Neural progenitor cell (in vitro differentiated cells): ENCODE measurements at regions not wholly inside any gene's neighbourhood (a gene's known extent, or its start where the extent isn't known, plus 50 kb on each side); places are given as distances from the start of the nearest gene placed in this dataset.

Experiments used
- DNase-seq: peaks from one replicate; pipeline ENCODE4 v3.0.0-alpha.2; 2016; ENCODE audit warnings: low spot score
- H2AFZ ChIP-seq: fragments of 200-600 bp; sonication (generic); replicated peaks from 2 replicates; pipeline ENCODE4 v1.6.1; 2016; ENCODE audit warnings: antibody characterized with exemption
- H3F3A ChIP-seq: fragments of 200-600 bp; sonication (generic); 2 replicates; pipeline ENCODE4 v1.6.1; 2016; ENCODE audit warnings: antibody characterized with exemption, low read depth
- H3K27ac ChIP-seq: fragments of 200-600 bp; sonication (generic); 2 replicates; pipeline ENCODE4 v1.5.1; 2016; ENCODE audit warnings: mild to moderate bottlenecking
- H3K27me3 ChIP-seq: fragments of 200-600 bp; sonication (generic); 2 replicates; pipeline ENCODE4 v1.6.1; 2016; ENCODE audit warnings: mild to moderate bottlenecking, moderate library complexity
- H3K36me3 ChIP-seq: fragments of 200-600 bp; sonication (generic); 2 replicates; pipeline ENCODE4 v1.5.1; 2016
- H3K4me1 ChIP-seq: fragments of 200-600 bp; sonication (generic); 2 replicates; pipeline ENCODE4 v1.6.1; 2016; ENCODE audit warnings: mixed run types
- H3K4me2 ChIP-seq: fragments of 200-600 bp; sonication (generic); 2 replicates; pipeline ENCODE4 v1.6.1; 2016
- H3K4me3 ChIP-seq: fragments of 200-600 bp; sonication (generic); 2 replicates; pipeline ENCODE4 v1.5.1; 2016
- H3K79me2 ChIP-seq: fragments of 200-600 bp; sonication (generic); 2 replicates; pipeline ENCODE4 v1.6.1; 2016; ENCODE audit warnings: low read depth
- H3K9ac ChIP-seq: fragments of 200-600 bp; sonication (generic); 2 replicates; pipeline ENCODE4 v1.6.1; 2016
- H3K9me3 ChIP-seq: fragments of 200-600 bp; sonication (generic); 2 replicates; pipeline ENCODE4 v1.5.1; 2016; ENCODE audit warnings: low read depth
- H4K20me1 ChIP-seq: fragments of 200-600 bp; sonication (generic); 2 replicates; pipeline ENCODE4 v1.6.1; 2016; ENCODE audit warnings: low read depth
- H3K27ac Mint-ChIP-seq: 3 replicates; pipeline ENCODE4 v1.8.0; 2021; ENCODE audit warnings: mixed read lengths
- H3K27me3 Mint-ChIP-seq: 2 replicates; pipeline ENCODE4 v1.8.0; 2022; ENCODE audit warnings: low read depth, mild to moderate bottlenecking, inconsistent platforms, moderate library complexity, mixed read lengths; ENCODE audit not compliant: insufficient read depth
- H3K36me3 Mint-ChIP-seq: 3 replicates; pipeline ENCODE4 v1.8.0; 2021; ENCODE audit warnings: mixed read lengths
- H3K4me1 Mint-ChIP-seq: 3 replicates; pipeline ENCODE4 v1.8.0; 2021; ENCODE audit warnings: mixed read lengths
- H3K4me3 Mint-ChIP-seq: 3 replicates; pipeline ENCODE4 v1.8.0; 2021; ENCODE audit warnings: mild to moderate bottlenecking, moderate library complexity, mixed read lengths
- H3K9me3 Mint-ChIP-seq: 3 replicates; pipeline ENCODE4 v1.8.0; 2020; ENCODE audit warnings: mixed read lengths
- EZH2 ChIP-seq: fragments of 200-600 bp; sonication (generic); IDR thresholded peaks from 2 replicates; pipeline ENCODE4 v1.6.1; 2017; ENCODE audit warnings: antibody characterized with exemption, mild to moderate bottlenecking, moderate library complexity
- EZH2phosphoT487 ChIP-seq: fragments of 200-600 bp; sonication (generic); IDR thresholded peaks from 2 replicates; pipeline ENCODE4 v1.6.1; 2017; ENCODE audit warnings: antibody characterized with exemption
- TF ChIP-seq, protein P1 (sequence below): fragments of 200-600 bp; sonication (generic); IDR thresholded peaks from 2 replicates; pipeline ENCODE4 v1.5.1; 2017; ENCODE audit warnings: antibody characterized with exemption, mild to moderate bottlenecking

DNA sequence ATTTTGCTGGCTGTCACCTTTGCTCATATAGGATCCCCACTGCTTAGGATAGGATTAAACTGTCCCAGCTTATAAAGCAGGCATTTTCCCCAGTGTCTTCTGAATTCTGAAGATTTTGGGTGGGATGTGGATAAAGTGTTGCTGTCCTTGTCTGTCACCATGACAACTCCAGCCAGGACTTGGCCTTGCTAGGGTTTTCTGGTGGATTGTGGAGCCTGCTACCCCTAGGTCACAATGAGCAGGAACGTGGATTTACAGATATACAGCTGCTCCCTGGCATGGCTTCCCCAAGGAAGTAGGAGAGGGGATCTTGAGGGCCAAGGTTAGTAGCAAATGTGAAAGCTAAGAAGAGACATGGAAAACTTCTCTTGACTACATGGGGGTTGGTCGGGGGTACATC lies 220.7 kb downstream of the WDR11 start:
- Histone ChIP-seq H3K36me3 (no peaks in the 10 kb centered on the region), H2AFZ (no peak overlapping the region), H3K79me2 (no peaks in the 10 kb centered on the region), H3F3A (no peaks in the 10 kb centered on the region), H4K20me1 (no peaks in the 10 kb centered on the region), H3K4me1 (peaks cover 17% of the 10 kb centered on the region), H3K9ac (no peak overlapping the region), H3K27ac (no peak overlapping the region), H3K4me2 (no peak overlapping the region), H3K27me3 (no peaks in the 10 kb centered on the region), H3K9me3 (no peaks in the 10 kb centered on the region), H3K4me3 (no peak overlapping the region)
- Mint-ChIP-seq H3K4me1 (peaks cover 27% of the 10 kb centered on the region), H3K9me3 (peaks cover 3% of the 10 kb centered on the region), H3K27me3 (peaks cover 9% of the 10 kb centered on the region), H3K4me3 (no peak overlapping the region), H3K36me3 (peaks cover 2% of the 10 kb centered on the region), H3K27ac (peak overlapping the region; percentile 52)
- no peak for DNase-seq
- TF ChIP-seq EZH2 (no peak), EZH2phosphoT487 (no peak)
- TF ChIP-seq, protein P1, sequence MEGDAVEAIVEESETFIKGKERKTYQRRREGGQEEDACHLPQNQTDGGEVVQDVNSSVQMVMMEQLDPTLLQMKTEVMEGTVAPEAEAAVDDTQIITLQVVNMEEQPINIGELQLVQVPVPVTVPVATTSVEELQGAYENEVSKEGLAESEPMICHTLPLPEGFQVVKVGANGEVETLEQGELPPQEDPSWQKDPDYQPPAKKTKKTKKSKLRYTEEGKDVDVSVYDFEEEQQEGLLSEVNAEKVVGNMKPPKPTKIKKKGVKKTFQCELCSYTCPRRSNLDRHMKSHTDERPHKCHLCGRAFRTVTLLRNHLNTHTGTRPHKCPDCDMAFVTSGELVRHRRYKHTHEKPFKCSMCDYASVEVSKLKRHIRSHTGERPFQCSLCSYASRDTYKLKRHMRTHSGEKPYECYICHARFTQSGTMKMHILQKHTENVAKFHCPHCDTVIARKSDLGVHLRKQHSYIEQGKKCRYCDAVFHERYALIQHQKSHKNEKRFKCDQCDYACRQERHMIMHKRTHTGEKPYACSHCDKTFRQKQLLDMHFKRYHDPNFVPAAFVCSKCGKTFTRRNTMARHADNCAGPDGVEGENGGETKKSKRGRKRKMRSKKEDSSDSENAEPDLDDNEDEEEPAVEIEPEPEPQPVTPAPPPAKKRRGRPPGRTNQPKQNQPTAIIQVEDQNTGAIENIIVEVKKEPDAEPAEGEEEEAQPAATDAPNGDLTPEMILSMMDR = no peak

DNA sequence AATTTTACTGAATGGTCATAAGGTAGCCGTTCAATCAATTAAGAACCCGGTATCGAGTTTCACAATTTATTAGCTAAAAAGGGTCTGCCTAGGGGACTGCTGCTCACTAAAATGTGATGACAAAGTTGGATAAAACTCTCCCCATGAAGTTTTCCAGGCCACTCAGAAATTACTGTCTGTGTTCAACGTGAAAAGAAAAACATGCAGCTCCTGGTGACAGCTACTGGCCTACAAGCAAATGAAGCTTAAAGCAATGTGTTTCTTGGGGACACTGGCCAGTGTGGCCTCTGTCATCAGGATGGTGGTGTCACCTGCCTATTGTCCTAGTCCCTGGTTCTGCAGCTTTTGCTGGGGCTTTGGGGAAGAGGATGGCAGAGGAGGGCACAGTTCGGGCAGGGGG lies 222.6 kb downstream of the WDR11 start:
- DNase-seq = no peak
- Histone ChIP-seq H2AFZ (no peak overlapping the region), H3K79me2 (no peaks in the 10 kb centered on the region), H3K9ac (no peak overlapping the region), H4K20me1 (no peaks in the 10 kb centered on the region), H3F3A (no peaks in the 10 kb centered on the region), H3K27me3 (no peaks in the 10 kb centered on the region), H3K4me2 (no peak overlapping the region), H3K36me3 (no peaks in the 10 kb centered on the region), H3K4me1 (peaks cover 23% of the 10 kb centered on the region), H3K27ac (no peak overlapping the region), H3K4me3 (no peak overlapping the region), H3K9me3 (no peaks in the 10 kb centered on the region)
- H3K27ac Mint-ChIP-seq = no peak overlapping the region
- H3K9me3 Mint-ChIP-seq = no peaks in the 10 kb centered on the region
- peaks cover 9% of the 10 kb centered on the region for H3K27me3 Mint-ChIP-seq
- TF ChIP-seq, protein P1 = no peak
- TF ChIP-seq EZH2phosphoT487 = no peak
- no peak for TF ChIP-seq EZH2
- H3K4me1 Mint-ChIP-seq = peaks cover 38% of the 10 kb centered on the region
- no peaks in the 10 kb centered on the region for H3K36me3 Mint-ChIP-seq
- no peak overlapping the region for H3K4me3 Mint-ChIP-seq

DNA sequence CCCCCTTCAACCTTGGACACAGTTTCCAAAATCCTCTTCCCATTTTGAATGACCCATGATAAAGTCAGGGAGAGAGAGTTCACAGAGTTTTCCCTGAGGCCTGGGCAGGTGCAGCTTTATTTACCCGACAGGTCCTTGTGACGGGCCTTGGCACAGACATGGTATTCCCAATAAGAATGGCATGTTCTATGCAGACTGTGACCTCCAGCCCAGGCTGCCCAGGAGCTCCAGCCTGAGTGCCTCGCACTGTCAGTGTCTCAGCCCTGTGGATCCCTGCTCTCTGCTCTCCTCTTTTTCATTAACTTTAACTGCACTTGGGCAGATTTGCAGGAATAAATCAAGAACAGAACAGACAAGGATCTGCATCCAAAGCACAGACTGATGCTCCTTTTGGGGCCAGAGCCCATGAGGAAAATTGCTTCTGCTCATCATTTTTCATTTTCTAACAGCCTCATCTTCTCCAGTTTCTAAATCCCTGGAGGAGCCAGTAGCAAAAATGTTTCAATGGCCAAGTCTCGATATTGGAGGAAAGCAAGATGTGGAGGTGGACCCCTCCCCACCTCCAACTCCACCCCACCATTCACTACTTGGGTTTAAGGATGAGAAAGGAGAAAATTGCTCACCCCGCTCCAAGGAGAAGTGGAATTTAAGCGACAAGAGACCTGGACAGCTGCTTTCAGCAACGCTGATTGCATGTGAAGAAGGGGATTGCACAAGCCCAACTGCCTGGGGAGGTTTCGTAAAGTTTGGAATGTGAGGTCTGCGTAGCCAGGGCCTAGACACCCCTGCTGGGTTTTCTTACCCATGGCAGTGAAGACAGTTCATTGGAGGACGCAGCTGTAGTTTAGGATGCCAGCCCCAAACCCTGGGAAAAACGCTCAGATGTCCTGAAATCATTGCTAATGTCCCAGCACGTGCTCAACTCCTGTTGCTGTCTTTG lies 225.9 kb downstream of the WDR11 start:
- peaks cover 36% of the 10 kb centered on the region for H3K4me1 Mint-ChIP-seq
- Histone ChIP-seq H2AFZ (no peak overlapping the region), H3K9ac (no peak overlapping the region), H3F3A (no peaks in the 10 kb centered on the region), H3K27ac (no peak overlapping the region), H4K20me1 (no peaks in the 10 kb centered on the region), H3K79me2 (no peaks in the 10 kb centered on the region), H3K9me3 (no peaks in the 10 kb centered on the region), H3K27me3 (no peaks in the 10 kb centered on the region), H3K36me3 (no peaks in the 10 kb centered on the region), H3K4me3 (no peak overlapping the region), H3K4me2 (no peak overlapping the region), H3K4me1 (peaks cover 15% of the 10 kb centered on the region)
- no peak overlapping the region for H3K4me3 Mint-ChIP-seq
- H3K9me3 Mint-ChIP-seq = peaks cover 2% of the 10 kb centered on the region
- H3K36me3 Mint-ChIP-seq = no peaks in the 10 kb centered on the region
- H3K27ac Mint-ChIP-seq = no peak overlapping the region
- TF ChIP-seq EZH2 (no peak), EZH2phosphoT487 (no peak)
- TF ChIP-seq, protein P1 = no peak
- H3K27me3 Mint-ChIP-seq = peaks cover 12% of the 10 kb centered on the region
- peak; percentile 24 for DNase-seq
